Upper lobe of left lung (tissue), 4 donors: ENCODE measurements at regions not wholly inside any gene's neighbourhood (a gene's known extent, or its start where the extent isn't known, plus 50 kb on each side); places are given as distances from the start of the nearest gene placed in this dataset.
"Not testable (repeated sequence)": the region's sequence is repeated elsewhere in the genome, so short reads cannot be mapped to it uniquely, and the experiment has no call there.

Experiments
- EP300 ChIP-seq, 4 donors: sonication (generic); formaldehyde crosslinking; IDR thresholded peaks; one replicate each; pipeline ENCODE4 v1.5.1; 2017; ENCODE audit warnings: antibody characterized with exemption in 4 of 4, control low read depth in 2 of 4
- POLR2A ChIP-seq, 4 donors: fragments of 450-650 bp; IDR thresholded peaks; one replicate each; pipeline ENCODE4 v1.5.1; 2016 to 2017; ENCODE audit warnings: antibody characterized with exemption in 4 of 4, mild to moderate bottlenecking in 2 of 4
- POLR2AphosphoS5 ChIP-seq, 2 donors: sonication (generic); formaldehyde crosslinking; IDR thresholded peaks; one replicate each; pipeline ENCODE4 v1.5.1; 2017; ENCODE audit warnings: antibody characterized with exemption in 2 of 2
- TF ChIP-seq, protein P1 (sequence below), 6 experiments: fragments of 450-650 bp in 4 of 6; fragments of 200-600 bp in 2 of 6; sonication (generic) in 2 of 6; IDR thresholded peaks; one replicate each; pipeline ENCODE4 v1.5.1; 2016 to 2019; ENCODE audit warnings: antibody characterized with exemption in 6 of 6

DNA sequence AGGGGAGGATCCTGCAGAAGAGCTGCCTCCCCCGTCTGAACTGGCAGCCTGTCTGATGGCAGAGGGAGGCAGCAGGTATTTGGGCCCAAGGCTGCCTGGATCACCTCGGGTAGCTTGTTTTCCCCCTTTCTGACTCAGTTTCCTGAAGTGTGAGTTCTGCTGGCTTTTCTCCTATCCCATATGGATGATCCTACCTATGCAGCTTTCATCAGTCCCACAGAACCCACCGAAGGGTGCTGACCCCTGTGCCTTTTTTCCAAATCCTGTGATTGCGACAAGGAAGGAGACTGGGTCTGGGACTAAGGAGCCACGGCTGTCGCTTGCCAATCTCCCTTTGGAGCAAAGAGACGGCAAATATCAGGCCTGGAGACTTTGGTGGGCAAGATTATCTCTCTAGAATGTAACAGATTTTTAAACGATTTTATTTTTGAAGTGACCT, 208.7 kb downstream of the BANP start:
- not testable (repeated sequence) for TF ChIP-seq POLR2AphosphoS5, POLR2A, EP300 (IDR thresholded peaks at IDR 0.05)
- TF ChIP-seq, protein P1, sequence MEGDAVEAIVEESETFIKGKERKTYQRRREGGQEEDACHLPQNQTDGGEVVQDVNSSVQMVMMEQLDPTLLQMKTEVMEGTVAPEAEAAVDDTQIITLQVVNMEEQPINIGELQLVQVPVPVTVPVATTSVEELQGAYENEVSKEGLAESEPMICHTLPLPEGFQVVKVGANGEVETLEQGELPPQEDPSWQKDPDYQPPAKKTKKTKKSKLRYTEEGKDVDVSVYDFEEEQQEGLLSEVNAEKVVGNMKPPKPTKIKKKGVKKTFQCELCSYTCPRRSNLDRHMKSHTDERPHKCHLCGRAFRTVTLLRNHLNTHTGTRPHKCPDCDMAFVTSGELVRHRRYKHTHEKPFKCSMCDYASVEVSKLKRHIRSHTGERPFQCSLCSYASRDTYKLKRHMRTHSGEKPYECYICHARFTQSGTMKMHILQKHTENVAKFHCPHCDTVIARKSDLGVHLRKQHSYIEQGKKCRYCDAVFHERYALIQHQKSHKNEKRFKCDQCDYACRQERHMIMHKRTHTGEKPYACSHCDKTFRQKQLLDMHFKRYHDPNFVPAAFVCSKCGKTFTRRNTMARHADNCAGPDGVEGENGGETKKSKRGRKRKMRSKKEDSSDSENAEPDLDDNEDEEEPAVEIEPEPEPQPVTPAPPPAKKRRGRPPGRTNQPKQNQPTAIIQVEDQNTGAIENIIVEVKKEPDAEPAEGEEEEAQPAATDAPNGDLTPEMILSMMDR (IDR thresholded peaks at IDR 0.05): not testable (repeated sequence)
